OCI-LY1 (cell line): ENCODE measurements at regions not wholly inside any gene's neighbourhood (a gene's known extent, or its start where the extent isn't known, plus 50 kb on each side); places are given as distances from the start of the nearest gene placed in this dataset.

Experiments used
- CTCF ChIP-seq: fragments of 200-600 bp; sonication (generic), shearing (Covaris generic); IDR thresholded peaks from 2 replicates; pipeline ENCODE4 v1.5.1; 2017; ENCODE audit warnings: mild to moderate bottlenecking, antibody characterized with exemption, low read length, moderate library complexity, mixed read lengths
- EZH2 ChIP-seq: fragments of 200-600 bp; sonication (generic), shearing (Covaris generic); IDR thresholded peaks from 2 replicates; pipeline ENCODE4 v1.8.0; 2017; ENCODE audit warnings: borderline replicate concordance, mixed run types, mild to moderate bottlenecking, antibody characterized with exemption, low read length, moderate library complexity, mixed read lengths

- TF ChIP-seq CTCF (no peak), EZH2 (no peak)
Measured at GRCh38 chr2:56684327-56684726, 500.5 kb downstream of the CCDC85A start.
